GM19438 (cell line): ENCODE measurements at regions not wholly inside any gene's neighbourhood (a gene's known extent, or its start where the extent isn't known, plus 50 kb on each side); places are given as distances from the start of the nearest gene placed in this dataset.

Source experiments
- ATAC-seq: cut with Tn5 transposase; IDR thresholded peaks from one replicate; pipeline ENCODE4 v1.9.1; 2021; ENCODE audit warnings: low read depth; ENCODE audit not compliant: unreplicated experiment

GRCh38 chr1:177794376-177794991 is 175.4 kb downstream of the SEC16B start:
- peak; percentile 43 for ATAC-seq

- peak; percentile 20 for ATAC-seq
Observed at GRCh38 chr1:177793900-177794299, 176.0 kb downstream of the SEC16B start.

DNA sequence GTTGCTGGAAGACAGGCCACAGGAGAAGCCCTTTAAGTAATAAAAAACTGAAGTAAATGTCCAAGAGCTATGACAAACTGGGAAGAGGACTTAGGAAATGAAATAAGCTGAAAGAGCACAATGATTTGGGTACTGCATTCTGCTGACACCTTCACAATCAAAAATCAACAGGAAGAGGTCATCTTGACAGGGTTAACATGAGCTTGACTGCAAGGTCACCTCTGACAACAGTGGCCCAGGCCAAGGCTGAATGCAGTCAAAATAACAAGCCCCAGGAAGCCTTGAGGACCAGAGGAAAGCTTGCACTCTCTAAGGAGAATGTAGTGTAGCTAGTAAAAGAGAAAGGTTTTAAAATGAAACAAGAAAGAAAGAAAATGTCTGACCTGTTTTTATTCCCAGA is 179.3 kb downstream of the SEC16B start:
- no peak for ATAC-seq

GRCh38 chr1:177789956-177790355 is 179.9 kb downstream of the SEC16B start:
- ATAC-seq = no peak

DNA sequence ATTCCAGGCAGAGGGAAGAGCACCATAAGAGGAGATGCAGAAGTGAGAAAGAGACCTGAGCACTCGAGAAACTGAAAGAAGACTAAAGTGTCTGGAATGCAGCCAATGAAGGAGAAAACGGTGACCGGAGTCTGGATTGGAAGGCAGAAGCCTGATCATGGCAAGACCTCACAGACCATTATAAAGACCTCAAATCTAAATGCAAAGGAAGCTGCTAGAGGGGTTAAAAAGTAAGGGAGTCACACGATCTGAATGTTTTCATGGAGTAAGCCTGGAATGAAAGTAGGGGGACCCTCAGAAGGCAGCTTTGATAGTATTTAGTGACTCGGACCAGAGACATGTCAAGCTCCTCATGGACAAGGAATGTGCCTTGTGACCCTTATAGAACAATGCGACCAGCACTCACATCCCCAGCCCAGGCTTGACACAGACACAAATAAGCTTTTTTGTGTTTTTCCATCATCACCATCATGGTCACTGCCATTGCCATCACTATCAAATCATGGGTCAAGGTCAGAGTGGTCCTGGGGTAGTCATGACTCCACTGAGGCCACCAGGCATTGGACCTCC is 183.6 kb downstream of the SEC16B start:
- no peak for ATAC-seq

GRCh38 chr1:177784936-177785335 is 184.9 kb downstream of the SEC16B start:
- ATAC-seq = no peak

DNA sequence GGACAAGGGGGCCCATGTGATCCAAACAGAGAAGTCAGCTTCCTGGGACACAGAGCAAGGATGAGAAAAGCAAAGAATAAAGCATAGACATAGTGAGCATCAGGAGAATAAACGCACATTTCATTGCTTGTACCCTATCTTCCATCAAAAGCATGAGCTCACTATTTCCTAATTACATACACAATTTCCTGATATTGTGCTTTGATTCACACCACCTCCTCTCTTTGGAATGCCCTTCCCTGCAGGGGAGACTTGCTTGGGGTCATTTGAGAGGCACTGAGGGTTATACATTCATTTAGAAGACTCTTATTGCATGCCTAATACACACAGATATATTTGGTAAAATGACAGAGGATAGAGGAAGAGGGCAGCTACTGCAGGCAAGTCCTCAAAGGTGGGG is 185.4 kb downstream of the SEC16B start:
- no peak for ATAC-seq

DNA sequence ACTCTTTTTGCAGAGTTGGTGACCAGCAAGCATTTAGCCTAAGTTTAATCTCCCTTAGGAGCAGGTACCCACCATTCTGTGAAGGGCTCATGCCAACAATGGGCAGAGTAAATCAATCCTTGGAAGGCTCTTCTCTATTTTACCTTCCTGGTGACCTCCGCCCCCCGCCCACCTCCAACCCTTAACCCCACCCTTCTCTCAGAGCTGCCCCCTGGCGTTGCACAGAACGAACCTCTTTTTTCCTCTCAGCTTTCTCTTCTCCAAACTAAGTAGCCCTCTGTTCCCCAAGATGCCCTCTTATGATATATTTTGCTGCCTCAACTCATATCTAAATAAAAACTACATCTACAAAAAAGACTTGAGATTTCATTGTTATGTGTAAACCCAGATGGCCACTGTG is 186.8 kb downstream of the SEC16B start:
- ATAC-seq = no peak

DNA sequence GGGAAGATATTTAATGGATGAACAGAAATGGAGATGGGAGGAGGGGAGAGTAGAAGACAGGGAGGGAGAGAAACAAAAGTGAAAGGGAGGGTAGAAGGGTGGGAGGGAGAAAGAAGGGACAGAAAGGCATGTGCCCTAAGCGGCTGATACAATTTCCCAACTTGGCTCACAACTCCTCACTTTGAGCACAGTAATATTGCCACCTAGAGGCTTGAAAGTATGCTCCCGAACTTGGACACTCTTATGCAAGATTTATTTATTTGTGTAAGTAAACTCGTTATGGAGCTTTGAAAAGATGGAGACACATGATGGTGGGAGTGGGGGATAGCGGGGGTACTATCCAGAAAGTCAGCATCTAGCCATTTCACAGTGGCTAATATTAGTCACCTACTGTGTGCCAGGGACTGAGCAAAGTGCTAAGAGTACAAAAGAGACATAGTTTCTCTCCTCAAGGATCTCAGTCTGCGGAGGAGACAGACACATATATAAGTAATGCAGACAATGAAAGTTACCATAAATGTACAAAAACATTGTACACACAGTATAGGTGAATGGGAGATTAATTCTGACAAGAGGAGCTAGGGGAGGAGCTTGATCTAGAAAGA is 189.7 kb downstream of the SEC16B start:
- ATAC-seq = no peak

GRCh38 chr1:177779166-177779965 is 190.5 kb downstream of the SEC16B start:
- no peak for ATAC-seq

- no peak for ATAC-seq
Observed at GRCh38 chr1:177775924-177776323, 193.9 kb downstream of the SEC16B start.

GRCh38 chr1:177772386-177772960 is 197.4 kb downstream of the SEC16B start:
- no peak for ATAC-seq

DNA sequence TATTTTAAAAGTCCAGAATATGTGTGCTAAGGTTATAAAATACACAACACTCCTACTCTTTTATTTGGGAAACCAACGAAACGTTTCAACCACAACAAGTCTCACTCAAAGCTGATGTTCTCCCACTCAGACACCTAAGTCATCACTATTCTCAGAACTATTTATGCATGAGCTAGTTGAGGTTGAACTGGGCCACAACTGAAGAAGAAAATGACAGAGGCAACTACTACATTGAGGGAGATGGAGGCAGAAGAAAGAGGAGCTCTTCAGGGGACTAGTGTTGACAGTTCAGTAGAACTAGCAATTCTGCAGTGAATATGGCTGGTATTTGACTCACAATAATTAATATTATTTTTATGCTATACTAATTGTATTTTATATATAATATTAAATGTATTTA is 198.2 kb downstream of the SEC16B start:
- ATAC-seq = no peak

DNA sequence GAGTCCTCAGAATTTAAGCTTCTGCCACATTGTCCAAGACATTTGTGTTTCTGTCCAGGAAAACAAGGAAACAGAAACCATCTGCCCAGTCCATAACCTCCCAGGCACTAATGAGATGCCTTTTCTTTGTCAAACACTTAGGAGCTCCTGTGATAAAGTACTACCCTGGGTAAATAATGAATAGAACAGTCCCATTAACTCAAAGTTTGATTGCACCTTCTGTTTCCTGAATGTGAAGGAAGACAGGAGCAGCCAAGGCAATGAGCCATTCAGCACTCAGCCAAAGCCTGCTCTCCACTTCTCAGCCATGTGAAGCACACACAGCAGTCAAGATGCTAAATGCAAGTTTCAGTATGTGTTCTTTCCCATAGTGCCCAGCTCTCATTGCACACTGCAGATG is 199.8 kb downstream of the SEC16B start:
- ATAC-seq = no peak

DNA sequence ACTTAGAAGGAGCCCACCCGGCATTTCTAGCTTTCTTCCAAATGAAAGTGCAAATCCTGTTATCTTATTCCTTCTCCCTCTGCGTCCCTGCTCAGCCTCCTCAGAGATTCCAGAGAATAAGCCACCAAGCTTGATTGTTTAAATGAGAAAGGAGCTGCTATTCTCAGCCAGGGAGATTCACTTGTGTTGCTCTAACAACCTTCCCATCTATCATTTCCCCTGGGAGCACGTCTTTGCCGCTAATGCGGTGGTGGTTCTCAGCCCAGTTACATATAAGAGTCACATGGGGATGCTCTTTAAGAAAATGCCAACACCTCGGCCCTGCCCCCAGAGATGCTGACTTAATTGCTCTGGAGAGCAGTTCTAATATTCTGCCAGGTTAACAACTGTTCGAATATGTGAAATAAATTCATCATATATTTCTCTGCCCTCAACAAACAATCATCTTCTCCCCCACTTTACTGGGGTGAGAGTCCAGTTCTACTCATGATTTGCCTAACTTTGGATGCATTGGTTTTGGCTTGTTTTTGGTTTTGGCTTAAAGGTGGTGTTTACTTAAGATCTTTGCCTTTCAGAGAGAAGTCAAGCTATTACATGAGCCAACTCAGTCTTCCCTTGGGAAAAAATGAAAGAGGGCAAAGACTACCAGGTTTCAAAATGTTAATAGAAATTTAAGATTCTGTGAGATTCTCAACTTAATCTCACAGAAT is 213.9 kb downstream of the SEC16B start:
- ATAC-seq = no peak

DNA sequence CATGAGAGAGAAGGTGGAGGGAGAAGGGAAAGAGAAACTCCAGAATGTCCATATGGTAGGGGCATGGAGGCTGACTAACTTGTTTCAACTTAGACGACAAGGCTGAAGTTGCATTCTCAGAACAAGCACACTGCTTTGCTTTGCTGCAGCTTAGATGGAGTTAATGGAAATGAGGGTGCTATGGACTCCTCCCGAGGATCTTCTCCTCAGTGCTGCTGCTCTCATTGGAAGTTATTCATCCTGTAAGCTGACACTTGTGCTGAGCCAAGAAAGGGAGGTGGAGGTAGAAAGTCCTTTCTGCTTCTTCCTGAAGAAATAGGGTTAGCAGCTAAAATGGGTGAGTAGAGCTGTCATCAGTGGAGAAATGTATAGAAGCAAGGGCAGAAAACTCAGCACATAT is 215.3 kb downstream of the SEC16B start:
- ATAC-seq = no peak

DNA sequence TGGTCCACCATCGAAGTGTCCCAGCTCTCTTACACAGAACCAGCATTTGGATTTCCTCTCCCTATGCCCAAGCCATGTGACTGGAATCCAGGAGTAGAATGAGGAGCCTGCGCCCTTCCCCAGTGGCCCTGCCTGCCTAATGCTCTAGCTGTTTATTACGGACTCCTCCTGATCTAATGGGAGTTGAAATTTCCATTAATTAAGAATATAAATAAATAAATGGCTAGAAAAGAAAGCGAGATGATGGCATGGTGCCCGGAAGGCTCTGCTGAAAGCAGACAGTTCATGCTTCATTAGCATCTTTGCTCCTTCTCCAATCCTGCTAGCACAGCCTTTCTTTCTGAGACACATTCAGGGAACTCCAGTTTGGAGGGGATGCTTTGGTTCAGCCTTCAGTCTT is 216.2 kb downstream of the SEC16B start:
- ATAC-seq = no peak

GRCh38 chr1:177748080-177748801 is 221.6 kb downstream of the SEC16B start:
- no peak for ATAC-seq

DNA sequence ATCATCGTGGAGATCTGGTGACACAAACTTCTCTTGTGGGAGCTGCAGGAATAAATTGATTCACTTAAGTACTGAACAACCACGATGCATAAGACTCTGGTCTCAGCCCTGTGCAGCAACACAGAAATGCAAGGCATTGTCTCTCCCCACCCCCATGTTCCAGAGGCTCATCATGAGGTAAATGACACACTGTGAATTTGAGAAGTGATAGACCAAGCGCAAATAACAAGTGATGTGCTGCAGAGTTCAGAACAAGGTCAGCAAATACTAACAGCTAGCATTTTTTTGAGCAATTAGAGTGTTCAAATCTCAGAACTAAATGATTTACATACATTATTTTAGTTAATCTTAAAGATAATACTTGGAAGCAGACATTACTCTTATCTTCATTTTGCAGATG is 223.7 kb downstream of the SEC16B start:
- ATAC-seq = no peak

DNA sequence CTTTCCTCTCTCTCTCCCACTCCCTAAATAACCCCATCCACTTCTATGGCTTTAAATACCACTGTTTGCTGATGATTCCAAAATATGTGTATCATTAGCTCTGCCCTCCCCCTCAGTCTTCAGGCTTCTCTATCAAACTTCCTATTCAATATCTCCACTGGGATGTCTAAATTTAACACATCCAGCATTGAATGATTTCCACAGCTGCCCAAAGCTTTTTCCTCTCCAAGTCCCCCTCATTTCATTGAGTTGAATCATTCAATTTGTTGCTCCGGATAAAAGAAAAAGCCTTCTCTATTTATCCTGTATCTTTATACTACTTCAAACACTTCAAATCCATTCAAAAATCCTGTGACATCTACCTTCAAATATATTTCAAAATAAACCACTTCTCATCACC is 225.0 kb downstream of the SEC16B start:
- ATAC-seq = no peak
